ENCODE measurements at regions not wholly inside any gene's neighbourhood (a gene's known extent, or its start where the extent isn't known, plus 50 kb on each side); places are given as distances from the start of the nearest gene placed in this dataset.

DNA sequence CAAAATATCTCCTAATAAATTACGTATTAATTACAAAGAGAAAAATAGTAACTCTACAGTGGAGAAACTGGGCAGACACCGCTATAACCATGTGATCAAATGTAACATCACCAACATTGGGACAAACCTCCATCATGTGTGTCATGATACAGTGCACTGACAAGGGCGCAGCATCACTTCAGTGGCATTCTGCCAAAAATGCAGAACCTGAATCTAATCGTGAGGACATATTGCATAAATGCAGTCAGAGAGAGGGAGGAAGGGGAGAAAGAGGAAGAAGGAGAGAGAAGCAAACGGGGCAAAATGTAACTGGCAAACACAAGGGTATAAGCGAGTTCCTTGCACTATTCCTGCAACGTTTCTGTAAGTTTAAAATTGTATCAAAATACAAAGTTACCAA is 74.2 kb upstream of the MARCHF10 start:
- no peak for DNase-seq

- no peak for DNase-seq
Measured at GRCh38 chr17:62880120-62880519, 72.0 kb upstream of the MARCHF10 start.

GRCh38 chr17:62876673-62877405 is 68.7 kb upstream of the MARCHF10 start:
- DNase-seq = peak; percentile 63

- DNase-seq = peak; percentile 23
Measured at GRCh38 chr17:62876063-62876462, 67.9 kb upstream of the MARCHF10 start.

GRCh38 chr17:62875296-62875695 is 67.2 kb upstream of the MARCHF10 start:
- no peak for DNase-seq

DNA sequence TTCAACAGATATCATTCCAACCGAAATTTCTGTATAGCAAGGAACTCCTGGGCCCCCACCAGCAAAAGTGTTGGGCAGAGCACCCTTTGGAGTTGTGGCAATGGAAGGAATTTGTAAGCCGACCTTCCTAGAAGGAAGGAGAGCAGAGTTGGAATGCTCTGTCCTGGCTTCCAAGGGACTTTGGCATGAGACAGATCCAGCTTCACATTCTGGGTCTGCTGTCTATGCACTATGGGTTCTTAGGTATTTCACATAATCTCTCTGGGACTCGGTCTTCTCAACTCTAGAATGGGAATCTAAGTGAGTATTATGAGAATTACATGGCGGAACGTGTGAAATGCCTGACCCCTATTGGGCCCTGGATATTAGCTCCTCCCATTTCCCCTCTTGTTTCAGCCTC is 63.2 kb upstream of the MARCHF10 start:
- no peak for DNase-seq

- no peak for DNase-seq
Measured at GRCh38 chr17:62870552-62870971, 62.4 kb upstream of the MARCHF10 start.

DNA sequence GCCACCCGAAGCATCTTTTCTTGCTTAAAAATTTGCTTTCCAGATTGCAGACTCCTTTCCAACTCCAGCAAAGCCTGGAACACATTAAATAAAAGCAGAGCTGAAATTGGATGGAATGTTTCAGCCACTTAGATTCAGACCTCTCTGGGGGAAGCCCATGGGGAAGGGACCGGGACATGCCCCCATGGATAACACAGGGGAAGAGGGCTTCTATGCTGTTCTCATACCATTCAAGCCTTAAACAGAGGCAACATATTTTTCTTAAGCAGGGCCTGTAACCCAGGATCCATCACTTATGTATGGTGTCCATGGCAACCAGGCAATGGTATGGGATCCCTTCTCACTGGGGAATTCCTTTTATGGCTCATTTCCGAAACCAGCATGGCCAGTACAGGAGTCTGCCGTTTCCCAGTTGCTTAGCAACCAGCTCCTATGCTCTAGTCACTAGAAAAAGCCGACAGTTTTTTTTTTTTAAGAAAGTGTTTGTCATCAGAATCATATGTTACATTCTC is 62.0 kb upstream of the MARCHF10 start:
- peak; percentile 94 for DNase-seq

- DNase-seq = no peak
Measured at GRCh38 chr17:62868723-62869122, 60.6 kb upstream of the MARCHF10 start.

- DNase-seq = no peak
Measured at GRCh38 chr17:62868008-62868407, 59.9 kb upstream of the MARCHF10 start.

DNA sequence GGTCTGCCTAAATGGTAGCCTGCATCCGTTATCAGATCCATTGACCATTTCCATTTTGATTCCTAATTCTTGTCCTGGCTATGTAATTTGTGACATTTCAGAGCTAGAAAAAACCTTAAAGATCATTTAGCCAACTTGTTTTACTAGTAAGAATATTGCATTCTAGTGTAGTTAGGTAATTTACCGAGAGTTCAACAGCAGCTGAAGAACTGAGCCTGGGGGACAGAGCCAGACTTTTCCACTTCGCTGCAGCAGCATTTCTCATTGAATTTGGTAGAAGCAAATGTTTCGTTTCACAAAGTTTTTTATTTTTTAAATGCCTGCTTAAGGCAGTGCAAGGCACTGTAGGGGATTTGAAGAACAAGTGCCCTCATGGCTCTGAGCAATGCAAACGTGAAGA is 59.2 kb upstream of the MARCHF10 start:
- DNase-seq = no peak

DNA sequence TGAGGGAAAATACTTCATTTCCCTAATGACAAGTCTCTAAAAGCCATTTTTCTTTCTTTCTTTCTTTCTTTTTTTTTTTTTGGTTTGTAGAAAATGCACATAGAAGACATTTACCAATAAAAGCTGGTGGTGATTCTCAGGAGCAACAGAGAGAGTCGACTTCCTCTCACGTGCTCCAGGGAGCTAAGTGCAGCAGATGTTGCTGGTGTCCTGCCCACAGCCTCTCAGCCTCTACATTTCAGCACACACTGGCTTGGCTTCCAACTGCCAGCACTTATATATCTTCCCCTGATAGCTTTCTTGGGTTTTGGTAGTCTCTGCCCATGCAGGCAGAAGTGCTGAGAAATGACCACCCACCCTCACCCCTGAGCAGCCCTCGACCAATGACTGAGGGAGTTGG is 58.4 kb upstream of the MARCHF10 start:
- DNase-seq = no peak

DNA sequence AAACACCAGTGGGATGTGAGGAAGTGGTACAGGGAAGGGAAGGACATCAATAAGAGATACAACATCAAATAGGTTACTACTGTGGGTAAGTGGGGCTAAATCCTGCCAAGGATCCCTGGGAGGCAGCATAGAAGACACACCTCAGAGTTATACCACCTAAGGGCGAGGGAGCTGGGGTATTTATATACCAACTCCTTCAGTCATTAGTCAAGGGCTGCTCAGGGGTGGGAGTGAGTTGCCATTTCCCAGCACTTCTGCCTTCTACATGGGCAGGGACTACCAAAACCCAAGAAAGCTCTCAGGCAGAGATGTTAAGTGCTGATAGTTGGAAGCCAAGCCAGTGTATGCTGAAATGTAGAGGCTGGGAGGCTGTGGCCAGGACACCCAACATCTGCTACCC is 57.5 kb upstream of the MARCHF10 start:
- no peak for DNase-seq

DNA sequence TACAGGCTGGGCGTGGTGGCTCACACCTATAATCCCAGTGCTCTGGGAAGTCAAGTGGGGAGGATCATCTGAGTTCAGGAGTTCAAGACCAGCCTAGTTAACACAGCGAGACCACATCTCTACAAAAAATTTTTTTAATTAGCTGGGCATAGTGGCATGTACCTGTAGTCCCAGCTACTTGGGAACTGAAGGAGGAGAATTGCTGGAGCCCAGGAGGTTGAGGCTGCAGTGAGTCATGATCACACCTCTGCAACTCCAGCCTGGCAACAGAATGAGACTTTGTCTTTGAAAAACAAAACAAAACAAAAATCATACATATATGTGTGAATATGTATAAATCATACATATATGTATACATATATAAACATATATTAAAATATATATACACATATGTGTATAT is 54.1 kb upstream of the MARCHF10 start:
- no peak for DNase-seq

GRCh38 chr17:62860962-62861873 is 53.1 kb upstream of the MARCHF10 start:
- DNase-seq = peak; percentile 21

DNA sequence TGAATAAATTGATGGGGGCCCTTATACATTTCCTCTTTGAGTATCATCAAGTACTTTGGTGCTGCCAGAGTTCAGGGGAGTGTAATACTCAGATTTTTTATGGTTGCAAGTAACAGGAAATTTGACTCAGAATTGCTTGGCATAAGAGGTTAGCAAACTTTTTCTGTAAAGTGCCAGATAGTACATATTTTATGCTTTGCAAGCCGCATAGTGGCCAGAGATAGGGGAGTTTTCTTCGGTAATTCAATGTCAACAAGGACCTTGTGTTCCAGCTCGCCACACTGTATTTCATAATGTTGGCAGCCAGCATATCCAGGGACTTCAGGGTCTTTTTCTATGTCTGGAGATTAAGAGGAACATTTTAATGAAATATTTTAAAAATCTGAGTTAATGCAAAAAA is 51.0 kb upstream of the MARCHF10 start:
- DNase-seq = peak; percentile 13

Data from fibroblast of skin of abdomen (primary cell).